Mucosa of rectum (tissue), 2 donors: ENCODE measurements at regions not wholly inside any gene's neighbourhood (a gene's known extent, or its start where the extent isn't known, plus 50 kb on each side); places are given as distances from the start of the nearest gene placed in this dataset.

ENCODE experiments used
- H3K27ac ChIP-seq, 2 donors: one replicate each; pipeline ENCODE4 v1.7.0; 2013; ENCODE audit warnings: inconsistent platforms in 2 of 2, low read depth in 2 of 2, low read length in 2 of 2
- H3K27me3 ChIP-seq, 2 donors: one replicate each; pipeline ENCODE4 v1.7.0; 2013; ENCODE audit warnings: low read length in 2 of 2; ENCODE audit not compliant: control insufficient read depth in 2 of 2, insufficient read depth in 2 of 2
- H3K36me3 ChIP-seq, 2 donors: one replicate each; pipeline ENCODE4 v1.7.0; 2013; ENCODE audit warnings: low read length in 2 of 2; ENCODE audit not compliant: control insufficient read depth in 2 of 2, insufficient read depth in 2 of 2
- H3K4me1 ChIP-seq, 2 donors: one replicate each; pipeline ENCODE4 v1.7.0; 2013; ENCODE audit warnings: low read length in 2 of 2, mild to moderate bottlenecking in 1 of 2; ENCODE audit not compliant: control insufficient read depth in 2 of 2, insufficient read depth in 2 of 2
- H3K4me3 ChIP-seq, 2 donors: one replicate each; pipeline ENCODE4 v1.7.0; 2013; ENCODE audit warnings: low read length in 2 of 2
- H3K9ac ChIP-seq, 2 donors: one replicate each; pipeline ENCODE4 v1.7.0; 2013; ENCODE audit warnings: low read length in 2 of 2, low read depth in 1 of 2, mild to moderate bottlenecking in 1 of 2
- H3K9me3 ChIP-seq, 2 donors: one replicate each; pipeline ENCODE4 v1.7.0; 2013; ENCODE audit warnings: low read length in 2 of 2; ENCODE audit not compliant: control insufficient read depth in 2 of 2
- donor health status: healthy.
- donor health status: Normal muscosa, but diverticular disease.

DNA sequence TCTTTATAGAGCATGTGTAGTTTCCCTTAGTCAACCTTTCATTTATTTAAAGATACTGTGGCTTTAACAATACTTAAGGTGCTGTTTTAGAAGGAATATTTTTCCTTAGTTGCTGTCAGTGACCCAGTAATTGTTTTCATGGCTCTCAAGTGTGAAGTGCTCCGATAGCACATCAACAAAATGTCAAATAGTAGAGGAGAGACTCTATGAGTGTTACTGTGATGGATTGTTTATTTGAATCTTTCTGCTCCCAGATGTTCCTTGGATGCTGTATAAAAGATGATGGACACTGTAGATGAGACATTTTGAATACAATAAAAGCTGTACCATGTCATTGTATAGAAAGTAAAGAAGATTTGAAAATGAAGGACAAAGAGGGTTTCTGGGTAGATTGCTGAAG, 1185.7 kb upstream of the C9orf72 start:
- no peak overlapping the region for H3K27ac ChIP-seq
- H3K4me3 ChIP-seq, result no peak overlapping the region
- no peak overlapping the region for H3K9ac ChIP-seq
- no peaks in the 10 kb centered on the region for H3K9me3 ChIP-seq
- no peaks in the 10 kb centered on the region for H3K27me3 ChIP-seq
- no peaks in the 10 kb centered on the region for H3K36me3 ChIP-seq
- H3K4me1 ChIP-seq, result no peaks in the 10 kb centered on the region

DNA sequence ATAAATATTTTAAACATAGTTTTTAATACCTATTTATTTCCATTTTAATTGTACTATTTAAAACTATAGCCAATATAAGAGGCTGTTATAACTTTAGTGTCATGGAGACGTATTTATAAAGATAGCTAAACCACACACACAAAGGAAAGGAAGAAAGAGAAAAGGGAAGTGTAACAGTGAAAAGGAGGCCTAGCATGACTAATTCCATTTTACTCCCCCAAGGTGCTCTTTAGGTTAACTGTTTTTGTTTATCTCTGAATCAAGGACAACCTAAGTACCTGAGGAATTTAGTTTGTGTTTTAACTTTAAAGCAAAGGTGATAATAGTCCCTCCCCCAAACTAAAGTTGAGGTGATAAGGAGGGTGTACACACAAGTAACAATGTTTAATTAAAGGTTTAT, 1188.9 kb upstream of the C9orf72 start:
- Histone ChIP-seq H3K27ac (no peak overlapping the region), H3K9ac (no peak overlapping the region), H3K9me3 (no peaks in the 10 kb centered on the region), H3K36me3 (no peaks in the 10 kb centered on the region), H3K4me1 (no peaks in the 10 kb centered on the region), H3K4me3 (no peak overlapping the region), H3K27me3 (no peaks in the 10 kb centered on the region)

DNA sequence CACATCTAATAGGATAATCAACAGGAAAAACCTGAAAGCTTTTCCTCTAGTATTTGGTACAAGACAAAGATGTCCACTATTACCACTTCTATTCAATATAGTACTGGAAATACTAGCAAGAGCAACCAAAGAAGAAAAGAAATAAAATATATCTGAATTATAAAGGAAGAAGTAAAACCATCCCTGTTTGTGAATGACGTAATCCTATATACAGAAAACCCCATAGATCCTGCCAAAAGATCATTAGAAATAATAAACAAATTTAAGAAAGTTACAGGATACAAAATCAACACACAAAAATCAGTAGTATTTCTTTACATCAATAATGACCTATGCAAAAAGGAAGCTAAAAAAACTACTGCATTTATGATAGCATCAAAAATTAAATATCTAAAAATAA, 1191.3 kb upstream of the C9orf72 start:
- no peak overlapping the region for H3K27ac ChIP-seq
- H3K27me3 ChIP-seq, result no peaks in the 10 kb centered on the region
- H3K9ac ChIP-seq, result no peak overlapping the region
- no peak overlapping the region for H3K4me3 ChIP-seq
- H3K9me3 ChIP-seq, result no peaks in the 10 kb centered on the region
- H3K36me3 ChIP-seq, result no peaks in the 10 kb centered on the region
- no peaks in the 10 kb centered on the region for H3K4me1 ChIP-seq

DNA sequence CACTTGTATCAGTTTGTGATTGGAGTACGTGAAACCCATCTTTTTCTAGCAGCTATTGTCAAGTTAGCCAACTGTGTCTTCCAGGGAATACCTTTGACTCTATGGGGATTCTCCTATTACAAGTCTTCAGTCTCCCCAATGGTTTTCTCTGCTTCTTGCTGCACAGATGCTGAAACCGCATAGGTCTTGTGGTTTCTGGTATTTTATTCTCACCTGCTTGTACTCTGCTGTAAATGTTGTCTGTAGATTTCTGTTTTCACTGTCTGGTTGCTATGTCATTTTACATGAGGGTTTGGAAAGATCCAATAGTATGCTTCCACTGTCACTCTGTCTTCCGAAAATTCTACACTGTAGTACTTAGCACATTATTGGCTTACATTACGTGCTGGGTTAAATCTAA, 1196.9 kb upstream of the C9orf72 start:
- Histone ChIP-seq H3K36me3 (no peaks in the 10 kb centered on the region), H3K9ac (no peak overlapping the region), H3K4me1 (no peaks in the 10 kb centered on the region), H3K27me3 (no peaks in the 10 kb centered on the region), H3K27ac (no peak overlapping the region), H3K9me3 (no peaks in the 10 kb centered on the region), H3K4me3 (no peak overlapping the region)

DNA sequence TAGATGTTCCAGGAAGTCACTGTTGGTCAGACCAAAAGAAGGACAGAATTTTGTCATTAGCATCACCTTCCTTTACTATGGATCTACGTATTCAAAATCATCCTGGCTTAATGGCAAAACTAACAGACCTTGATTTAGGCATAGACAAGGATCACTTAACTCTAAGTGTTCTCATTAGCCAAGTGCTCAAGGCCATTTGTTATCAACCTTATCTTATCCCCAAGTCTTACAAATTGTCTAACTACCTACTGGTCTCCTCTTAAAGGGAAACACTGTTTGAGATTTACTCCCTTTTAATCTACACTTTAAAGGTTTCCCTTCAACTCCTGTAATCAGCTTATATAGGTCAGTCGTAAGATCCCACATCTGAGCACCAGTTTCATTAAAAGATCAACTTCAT, 1197.5 kb upstream of the C9orf72 start:
- H3K9ac ChIP-seq, result no peak overlapping the region
- H3K27ac ChIP-seq, result no peak overlapping the region
- no peaks in the 10 kb centered on the region for H3K27me3 ChIP-seq
- no peaks in the 10 kb centered on the region for H3K36me3 ChIP-seq
- H3K9me3 ChIP-seq, result no peaks in the 10 kb centered on the region
- H3K4me3 ChIP-seq, result no peak overlapping the region
- no peaks in the 10 kb centered on the region for H3K4me1 ChIP-seq

DNA sequence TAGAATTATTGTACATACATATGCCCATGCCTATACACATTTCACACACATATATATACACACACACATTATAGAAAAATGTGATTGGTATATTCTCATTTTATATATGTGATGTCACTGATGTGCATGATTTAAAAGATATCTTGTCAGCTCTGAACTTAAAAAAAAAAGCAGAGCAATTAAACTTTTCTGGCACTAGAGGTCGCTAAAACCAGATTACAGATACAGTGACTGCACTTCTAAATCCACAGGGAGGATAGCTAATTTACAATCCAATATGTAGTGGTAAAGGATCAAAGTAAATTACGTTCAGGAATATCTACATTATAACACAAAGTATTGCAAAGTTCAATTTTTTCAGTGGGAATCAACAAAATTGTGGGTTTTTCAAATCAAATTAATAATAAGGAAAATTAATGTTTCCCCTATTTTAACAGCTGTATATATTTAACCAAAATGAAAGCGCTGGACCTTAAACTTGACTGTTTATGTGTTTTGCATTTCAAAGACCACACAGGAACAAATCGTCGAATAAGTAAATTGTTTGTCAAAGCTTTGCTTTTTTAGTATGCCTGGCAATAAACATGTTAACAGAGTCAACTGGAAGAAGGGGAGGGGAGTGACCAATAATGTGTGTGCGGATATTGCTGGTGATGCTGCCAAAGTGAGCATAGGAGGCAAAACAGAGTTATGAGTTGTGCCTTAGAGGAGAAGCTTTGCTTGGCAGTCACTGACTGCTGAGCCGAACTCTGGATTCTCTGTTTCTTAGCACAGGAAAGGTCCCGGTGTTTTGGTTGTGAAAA, 1201.4 kb upstream of the C9orf72 start:
- Histone ChIP-seq H3K4me1 (no peaks in the 10 kb centered on the region), H3K27ac (no peak overlapping the region), H3K9me3 (no peaks in the 10 kb centered on the region), H3K4me3 (no peak overlapping the region), H3K9ac (no peak overlapping the region), H3K27me3 (no peaks in the 10 kb centered on the region), H3K36me3 (no peaks in the 10 kb centered on the region)

DNA sequence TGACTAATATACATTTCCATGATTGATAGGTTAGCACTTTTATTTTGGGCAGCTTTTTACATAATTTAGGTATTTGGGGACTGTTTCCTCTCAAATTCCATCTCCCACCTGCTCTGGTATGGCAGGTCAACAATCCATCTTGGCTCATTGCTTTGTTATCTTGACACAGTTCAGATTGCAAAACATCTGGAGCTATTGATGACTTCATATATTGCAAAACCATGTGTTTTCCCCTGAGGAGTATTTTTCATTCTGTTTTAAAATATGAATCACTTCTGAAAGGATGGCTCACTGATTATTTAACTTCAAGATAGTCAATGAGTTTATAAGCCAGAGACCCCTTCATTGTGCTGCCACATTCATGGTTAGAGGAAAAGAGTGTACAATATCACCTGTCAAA, 1206.0 kb upstream of the C9orf72 start:
- no peaks in the 10 kb centered on the region for H3K4me1 ChIP-seq
- H3K9me3 ChIP-seq, result no peaks in the 10 kb centered on the region
- H3K36me3 ChIP-seq, result no peaks in the 10 kb centered on the region
- no peaks in the 10 kb centered on the region for H3K27me3 ChIP-seq
- no peak overlapping the region for H3K27ac ChIP-seq
- no peak overlapping the region for H3K4me3 ChIP-seq
- H3K9ac ChIP-seq, result no peak overlapping the region

DNA sequence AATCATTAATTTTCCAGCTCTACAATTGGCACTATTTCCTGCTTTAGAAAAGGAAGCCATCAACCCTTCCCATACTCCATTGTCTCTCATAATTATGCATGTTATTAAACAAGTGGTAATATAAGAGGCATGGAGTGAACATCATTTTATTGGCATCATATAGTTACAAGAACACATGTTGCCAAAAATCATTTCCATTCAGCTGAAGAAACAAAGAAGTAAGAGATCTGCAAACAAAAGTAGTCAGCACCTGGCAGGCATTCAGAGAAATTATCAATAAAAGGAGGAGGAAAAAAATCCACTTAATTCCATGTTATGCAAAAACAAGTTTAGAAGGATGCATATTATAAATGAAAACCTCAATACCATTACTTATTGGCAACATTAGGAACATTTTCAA, 1208.2 kb upstream of the C9orf72 start:
- no peaks in the 10 kb centered on the region for H3K36me3 ChIP-seq
- H3K27ac ChIP-seq, result no peak overlapping the region

DNA sequence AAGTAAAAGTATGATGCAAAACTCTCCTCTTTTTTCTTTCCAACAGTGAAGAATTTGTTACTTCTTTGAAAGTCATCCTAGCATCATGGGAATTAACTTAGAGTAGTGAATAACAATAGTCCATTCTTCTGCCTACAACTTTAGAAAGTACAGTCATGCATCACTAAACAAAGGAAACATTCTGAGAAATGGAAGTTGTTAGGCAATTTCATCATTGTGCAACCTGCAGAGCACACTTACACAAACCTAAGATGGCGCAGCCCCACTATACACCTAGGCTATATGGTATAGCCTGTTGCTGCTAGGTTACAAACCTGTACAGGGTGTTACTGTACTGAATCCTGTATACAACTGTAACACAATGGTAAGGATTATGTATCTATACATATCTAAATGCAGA, 1209.3 kb upstream of the C9orf72 start:
- H3K27ac ChIP-seq, result no peak overlapping the region
- no peak overlapping the region for H3K9ac ChIP-seq
- no peaks in the 10 kb centered on the region for H3K9me3 ChIP-seq
- no peaks in the 10 kb centered on the region for H3K36me3 ChIP-seq
- no peak overlapping the region for H3K4me3 ChIP-seq
- H3K4me1 ChIP-seq, result no peaks in the 10 kb centered on the region
- no peaks in the 10 kb centered on the region for H3K27me3 ChIP-seq

More for the DNA sequence above, 1208.2 kb upstream of the C9orf72 start:
- no peak overlapping the region for H3K4me3 ChIP-seq
- no peaks in the 10 kb centered on the region for H3K9me3 ChIP-seq
- H3K9ac ChIP-seq, result no peak overlapping the region
- H3K4me1 ChIP-seq, result no peaks in the 10 kb centered on the region
- H3K27me3 ChIP-seq, result no peaks in the 10 kb centered on the region

DNA sequence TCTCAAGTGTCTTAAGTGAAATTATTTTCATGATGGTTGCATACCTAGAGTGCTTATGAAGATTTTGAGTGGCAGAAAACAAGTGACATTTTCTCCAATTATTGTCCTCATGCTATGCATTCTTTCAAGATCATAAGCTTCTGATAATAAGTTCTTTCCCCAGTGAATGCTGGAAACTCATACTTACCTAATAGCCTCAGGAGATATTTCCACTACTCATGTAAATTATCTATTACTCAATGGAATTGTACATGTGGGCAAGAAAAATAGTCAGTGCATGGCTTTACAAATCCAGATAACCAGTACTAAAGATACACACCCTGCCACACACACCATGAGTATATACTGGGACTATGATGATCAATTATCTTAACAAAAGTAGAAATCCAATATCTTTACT, 1219.4 kb upstream of the C9orf72 start:
- Histone ChIP-seq H3K9ac (no peak overlapping the region), H3K9me3 (no peaks in the 10 kb centered on the region), H3K36me3 (no peaks in the 10 kb centered on the region), H3K4me3 (no peak overlapping the region), H3K4me1 (no peaks in the 10 kb centered on the region), H3K27me3 (no peaks in the 10 kb centered on the region), H3K27ac (no peak overlapping the region)
